ENCODE measurements at regions not wholly inside any gene's neighbourhood (a gene's known extent, or its start where the extent isn't known, plus 50 kb on each side); places are given as distances from the start of the nearest gene placed in this dataset.

GRCh38 chr5:146995878-146996277 lies 117.3 kb upstream of the PPP2R2B start:
- Histone ChIP-seq H3K36me3 (no peaks in the 10 kb centered on the region), H3K27me3 (ENCODE audit: insufficient read depth, low read depth, severe bottlenecking) (no peaks in the 10 kb centered on the region), H3K27ac (no peak overlapping the region), H3K4me3 (ENCODE audit: low read depth, low read length) (no peak overlapping the region), H3K9me3 (ENCODE audit: severe bottlenecking) (no peaks in the 10 kb centered on the region)
- DNase-seq = no peak
- no peak for TF ChIP-seq CTCF (IDR thresholded peaks at IDR 0.05; ENCODE audit: low read depth, low read length)

- H3K4me3 ChIP-seq (ENCODE audit: low read depth, low read length) = no peak overlapping the region
- no peaks in the 10 kb centered on the region for H3K27me3 ChIP-seq (ENCODE audit: insufficient read depth, low read depth, severe bottlenecking)
- TF ChIP-seq CTCF (IDR thresholded peaks at IDR 0.05; ENCODE audit: low read depth, low read length) = no peak
- H3K9me3 ChIP-seq (ENCODE audit: severe bottlenecking) = no peaks in the 10 kb centered on the region
- no peak for DNase-seq
- H3K36me3 ChIP-seq = no peaks in the 10 kb centered on the region
- H3K27ac ChIP-seq = no peak overlapping the region
Measured at GRCh38 chr5:147015405-147015804, 136.8 kb upstream of the PPP2R2B start.

- no peaks in the 10 kb centered on the region for H3K36me3 ChIP-seq
- no peaks in the 10 kb centered on the region for H3K9me3 ChIP-seq (ENCODE audit: severe bottlenecking)
- DNase-seq = no peak
- H3K4me3 ChIP-seq (ENCODE audit: low read depth, low read length) = no peak overlapping the region
- no peak for TF ChIP-seq CTCF (IDR thresholded peaks at IDR 0.05; ENCODE audit: low read depth, low read length)
- H3K27me3 ChIP-seq (ENCODE audit: insufficient read depth, low read depth, severe bottlenecking) = no peaks in the 10 kb centered on the region
- no peak overlapping the region for H3K27ac ChIP-seq
Measured at GRCh38 chr5:147017191-147017590, 138.6 kb upstream of the PPP2R2B start.

GRCh38 chr5:147017621-147018020 lies 139.1 kb upstream of the PPP2R2B start:
- Histone ChIP-seq H3K4me3 (ENCODE audit: low read depth, low read length) (no peak overlapping the region), H3K9me3 (ENCODE audit: severe bottlenecking) (no peaks in the 10 kb centered on the region), H3K27ac (no peak overlapping the region), H3K27me3 (ENCODE audit: insufficient read depth, low read depth, severe bottlenecking) (no peaks in the 10 kb centered on the region), H3K36me3 (no peaks in the 10 kb centered on the region)
- TF ChIP-seq CTCF (IDR thresholded peaks at IDR 0.05; ENCODE audit: low read depth, low read length) = no peak
- no peak for DNase-seq

GRCh38 chr5:147018812-147019211 lies 140.3 kb upstream of the PPP2R2B start:
- H3K4me3 ChIP-seq (ENCODE audit: low read depth, low read length) = no peak overlapping the region
- TF ChIP-seq CTCF (IDR thresholded peaks at IDR 0.05; ENCODE audit: low read depth, low read length) = no peak
- no peak overlapping the region for H3K27ac ChIP-seq
- H3K27me3 ChIP-seq (ENCODE audit: insufficient read depth, low read depth, severe bottlenecking) = no peaks in the 10 kb centered on the region
- H3K9me3 ChIP-seq (ENCODE audit: severe bottlenecking) = no peaks in the 10 kb centered on the region
- no peak for DNase-seq
- no peaks in the 10 kb centered on the region for H3K36me3 ChIP-seq

GRCh38 chr5:147036691-147037245 lies 158.2 kb upstream of the PPP2R2B start:
- no peak for TF ChIP-seq CTCF (IDR thresholded peaks at IDR 0.05; ENCODE audit: low read depth, low read length)
- no peak overlapping the region for H3K4me3 ChIP-seq (ENCODE audit: low read depth, low read length)
- no peaks in the 10 kb centered on the region for H3K27me3 ChIP-seq (ENCODE audit: insufficient read depth, low read depth, severe bottlenecking)
- no peaks in the 10 kb centered on the region for H3K9me3 ChIP-seq (ENCODE audit: severe bottlenecking)
- H3K27ac ChIP-seq = no peak overlapping the region
- DNase-seq = no peak
- H3K36me3 ChIP-seq = no peaks in the 10 kb centered on the region
